ENCODE measurements at regions not wholly inside any gene's neighbourhood (a gene's known extent, or its start where the extent isn't known, plus 50 kb on each side); places are given as distances from the start of the nearest gene placed in this dataset.
"Not testable (repeated sequence)": the region's sequence is repeated elsewhere in the genome, so short reads cannot be mapped to it uniquely, and the experiment has no call there.

DNA sequence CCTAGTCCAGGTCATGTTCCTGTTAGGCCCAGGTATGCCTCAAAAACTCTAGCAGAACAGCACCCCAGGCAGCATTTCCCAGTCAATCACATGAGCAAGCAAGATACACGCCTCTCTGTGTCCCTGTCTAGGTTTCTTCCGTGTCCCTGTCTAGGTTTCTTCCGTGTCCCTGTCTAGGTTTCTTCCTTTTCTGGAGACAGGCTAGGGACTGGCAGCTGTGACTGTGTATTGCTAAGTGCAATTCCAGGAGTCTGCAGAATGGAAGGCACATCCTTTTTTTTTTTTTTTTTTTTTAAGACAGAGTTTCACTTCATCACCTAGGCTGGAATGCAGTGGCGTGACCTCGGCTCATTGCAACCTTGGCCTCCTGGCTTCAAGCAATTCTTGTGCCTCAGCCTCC is 77.6 kb downstream of the SETD4 start:
- no peak for DNase-seq

- no peak for DNase-seq
Measured at GRCh38 chr21:35981514-35982070, 78.7 kb downstream of the SETD4 start.

DNA sequence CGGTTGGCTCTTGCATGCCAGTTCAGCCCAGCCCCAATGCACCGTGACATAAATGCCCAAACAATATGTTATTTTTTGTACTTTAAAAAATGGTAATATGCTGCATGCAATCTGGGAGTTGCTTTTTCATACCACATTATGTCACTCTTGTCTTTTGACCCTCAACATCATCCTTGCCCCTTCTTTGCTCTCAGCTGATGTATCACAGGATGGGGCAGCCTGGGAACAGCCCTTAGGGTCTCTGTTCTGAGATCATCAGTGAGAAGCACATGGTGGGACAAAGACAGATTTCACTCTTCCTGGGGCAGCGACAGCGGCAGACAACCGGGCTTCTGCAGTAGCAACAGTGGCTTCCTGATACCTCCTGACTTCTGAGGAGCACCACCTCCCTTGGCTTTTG is 79.5 kb downstream of the SETD4 start:
- DNase-seq: no peak

- not testable (repeated sequence) for DNase-seq
Measured at GRCh38 chr21:35977860-35978259, 82.5 kb downstream of the SETD4 start.

- no peak for DNase-seq
Measured at GRCh38 chr21:35976929-35977328, 83.4 kb downstream of the SETD4 start.

DNA sequence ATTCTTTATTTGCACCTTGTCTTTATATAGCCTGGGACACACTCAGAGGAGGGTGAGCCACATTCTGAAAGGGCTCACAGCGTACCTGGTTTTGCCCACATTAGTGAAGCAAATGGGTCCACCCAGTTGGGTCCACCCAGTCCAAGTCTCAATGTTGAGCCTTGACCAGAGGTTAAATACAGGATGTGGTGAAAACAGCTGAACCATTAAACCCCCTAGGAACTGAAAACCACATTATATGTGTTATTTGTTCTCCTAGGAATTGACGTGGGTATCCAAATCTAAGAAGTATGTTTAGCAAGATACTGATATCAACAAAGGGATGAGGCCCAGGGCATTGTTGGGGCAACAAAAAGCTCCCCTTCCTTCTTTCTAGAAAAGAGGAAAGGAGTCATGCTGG is 83.8 kb downstream of the SETD4 start:
- DNase-seq: no peak

DNA sequence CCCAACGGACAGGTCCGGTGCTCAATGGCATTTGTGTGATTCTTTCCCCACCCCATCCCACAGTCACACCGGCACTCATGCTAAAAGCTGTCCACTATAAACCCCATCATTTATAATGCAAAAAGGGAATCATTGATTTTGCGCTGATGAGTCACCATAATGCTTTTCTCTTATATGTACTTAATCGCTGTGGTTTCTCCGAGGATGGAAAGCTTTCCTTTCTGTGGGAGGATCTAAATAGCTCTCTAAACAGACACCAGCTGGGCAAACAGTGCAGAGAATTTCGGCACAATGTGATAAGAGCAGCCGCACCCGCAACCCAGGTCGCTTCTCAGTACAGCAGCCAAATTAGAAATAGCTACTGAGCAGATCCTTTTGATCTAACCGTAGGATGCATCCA is 85.6 kb downstream of the SETD4 start:
- DNase-seq: no peak

- DNase-seq: no peak
Measured at GRCh38 chr21:35971824-35972223, 88.5 kb downstream of the SETD4 start.

- DNase-seq: no peak
Measured at GRCh38 chr21:35969281-35969680, 91.0 kb downstream of the SETD4 start.

GRCh38 chr21:35968564-35968963 is 91.8 kb downstream of the SETD4 start:
- no peak for DNase-seq

- DNase-seq: no peak
Measured at GRCh38 chr21:35965699-35966098, 94.6 kb downstream of the SETD4 start.

- no peak for DNase-seq
Measured at GRCh38 chr21:35963920-35964451, 96.3 kb downstream of the SETD4 start.

DNA sequence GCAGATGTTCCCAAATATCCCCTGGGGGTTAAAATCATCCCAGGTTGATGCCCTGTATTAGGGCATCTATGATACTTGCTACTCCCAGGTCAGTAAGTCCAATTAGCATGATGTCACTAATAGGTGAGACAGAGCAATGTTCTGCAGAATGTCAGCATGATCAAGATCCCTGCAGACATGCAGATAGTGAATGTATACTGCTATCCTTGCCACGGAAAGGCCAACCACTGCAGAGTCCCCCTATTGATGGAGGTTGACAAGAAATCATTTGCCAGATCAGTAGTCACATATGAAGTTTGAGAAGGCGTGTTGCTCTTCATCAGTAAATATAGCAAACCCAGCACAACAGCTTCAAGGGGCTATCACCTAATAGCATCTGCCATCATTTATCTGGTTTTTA is 97.4 kb downstream of the SETD4 start:
- DNase-seq: no peak

DNA sequence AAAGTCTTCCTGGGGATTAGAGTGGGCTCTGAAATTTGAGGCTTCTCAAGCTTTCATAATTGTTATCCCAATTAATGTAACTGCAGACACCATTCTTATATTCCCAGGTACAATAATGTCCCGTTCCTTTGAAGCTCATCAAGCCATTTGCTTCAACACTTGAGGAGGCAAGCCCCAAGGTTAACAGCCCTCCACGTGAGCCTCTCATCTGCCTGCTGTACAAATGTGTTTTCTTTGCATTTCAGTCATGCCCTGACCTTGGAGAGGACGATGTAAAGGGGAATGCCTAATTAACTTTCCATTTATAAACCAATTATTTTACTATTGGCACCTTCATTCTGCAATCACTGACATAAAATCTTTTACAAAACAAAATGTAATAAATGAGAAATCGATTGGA is 106.3 kb downstream of the SETD4 start:
- DNase-seq: no peak

DNA sequence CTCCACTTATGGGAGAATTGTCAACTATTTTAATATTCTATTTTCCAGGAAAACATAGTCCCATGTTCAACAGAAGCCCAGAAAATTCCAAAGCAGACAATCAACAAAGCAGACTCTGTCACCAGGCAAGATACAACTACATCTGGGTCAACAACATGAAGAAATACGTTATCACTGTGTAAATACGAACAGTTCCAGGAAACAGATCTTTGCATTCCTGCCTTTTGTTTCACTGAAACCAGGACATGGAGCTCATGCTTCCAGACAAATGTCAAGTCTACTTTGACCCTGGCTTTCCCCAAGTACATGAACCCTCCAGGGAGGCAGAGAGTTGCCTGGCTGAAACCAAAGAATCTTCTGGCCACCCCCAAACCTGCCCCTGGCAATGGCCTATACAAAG is 106.7 kb downstream of the SETD4 start:
- DNase-seq: no peak

- DNase-seq: no peak
Measured at GRCh38 chr21:35952651-35953340, 107.5 kb downstream of the SETD4 start.

- DNase-seq: no peak
Measured at GRCh38 chr21:35948982-35949381, 111.3 kb downstream of the SETD4 start.

- DNase-seq: peak; percentile 68
Measured at GRCh38 chr21:35945089-35945671, 115.1 kb downstream of the SETD4 start.

GRCh38 chr21:35943752-35944151 is 116.6 kb downstream of the SETD4 start:
- no peak for DNase-seq

GRCh38 chr21:35942211-35943144 is 117.8 kb downstream of the SETD4 start:
- DNase-seq: no peak

DNA sequence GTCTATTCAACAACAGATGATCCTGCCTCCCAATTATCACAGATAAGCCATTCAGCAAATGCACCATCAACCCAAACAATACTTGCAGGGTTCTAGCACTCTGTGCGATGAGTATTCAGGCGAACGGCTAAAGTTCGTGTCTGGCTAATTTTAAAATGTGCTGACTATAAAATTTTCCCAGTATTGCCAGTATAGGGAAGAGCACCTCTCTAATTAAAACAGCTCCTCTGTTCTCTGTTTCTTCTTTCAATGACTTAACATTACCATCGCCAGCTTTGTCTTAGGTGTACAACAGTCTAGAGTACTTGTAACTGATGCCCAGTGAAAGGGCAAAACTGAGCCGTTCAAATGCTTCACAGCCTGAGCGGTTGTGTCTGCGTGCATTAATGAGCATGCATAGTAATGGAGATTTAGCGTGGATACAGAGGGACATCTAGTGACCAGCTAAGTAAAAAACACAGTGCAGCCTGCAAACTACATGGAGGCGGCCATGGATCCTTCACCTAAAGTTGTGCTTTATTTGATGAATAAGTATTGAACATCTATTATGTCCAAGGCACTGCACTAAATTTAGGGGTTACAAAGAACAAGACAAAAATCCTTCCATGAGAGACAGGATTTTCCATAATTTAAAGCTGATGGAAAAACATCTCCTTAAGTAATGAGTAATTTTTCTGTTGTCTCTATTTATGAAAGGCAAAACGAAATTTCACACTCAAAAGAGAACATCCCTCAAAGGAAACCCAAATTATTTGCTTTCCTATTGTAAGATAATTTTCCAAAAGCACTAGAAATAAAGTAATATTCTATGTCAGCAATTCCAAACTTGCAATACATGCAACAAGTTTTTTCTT is 120.0 kb downstream of the SETD4 start:
- DNase-seq: peak; percentile 77

- no peak for DNase-seq
Measured at GRCh38 chr21:35938446-35938845, 121.9 kb downstream of the SETD4 start.

Measured in hematopoietic multipotent progenitor cell treated with erythropoietin and hydrocortisone succinate and interleukin-3 and kit ligand, for 8 days (in vitro differentiated cells).